SH-SY5Y (cell line): ENCODE measurements at regions not wholly inside any gene's neighbourhood (a gene's known extent, or its start where the extent isn't known, plus 50 kb on each side); places are given as distances from the start of the nearest gene placed in this dataset.

Experiments
- GATA2 ChIP-seq: IDR thresholded peaks from 2 replicates; pipeline ENCODE4 v1.6.1; 2011; ENCODE audit warnings: mild to moderate bottlenecking, low read depth, low read length
- GATA3 ChIP-seq: IDR thresholded peaks from 2 replicates; pipeline ENCODE4 v1.6.1; 2011; ENCODE audit warnings: low read depth, mild to moderate bottlenecking, low read length, moderate library complexity

DNA sequence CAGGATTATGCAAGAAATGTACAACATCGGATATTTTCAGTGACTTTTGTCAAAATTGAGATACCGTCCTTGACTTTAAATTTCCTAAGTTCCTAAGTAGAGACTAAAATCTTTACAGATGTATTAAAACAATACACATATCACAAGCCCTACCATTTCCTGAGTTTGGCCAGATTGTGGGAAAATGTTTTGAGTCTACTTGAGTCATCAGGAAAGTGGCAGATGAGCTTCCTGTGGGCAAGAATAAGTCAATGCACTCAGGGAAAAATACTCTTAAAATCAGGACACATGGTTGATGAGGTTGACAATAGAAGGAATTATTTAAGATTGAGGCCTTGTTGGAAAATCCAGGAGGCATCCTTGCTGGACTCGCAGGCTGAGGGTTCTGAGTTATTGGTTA, 162.5 kb downstream of the SNX10 start:
- TF ChIP-seq GATA2, result no peak
- TF ChIP-seq GATA3, result no peak
